ENCODE measurements at regions not wholly inside any gene's neighbourhood (a gene's known extent, or its start where the extent isn't known, plus 50 kb on each side); places are given as distances from the start of the nearest gene placed in this dataset.

- Histone ChIP-seq H3F3A (ENCODE audit: insufficient read depth, low read length, poor library complexity, severe bottlenecking) (no peaks in the 10 kb centered on the region), H3K4me2 (ENCODE audit: low read length) (no peak overlapping the region), H3K36me3 (ENCODE audit: insufficient read depth, low read length) (no peaks in the 10 kb centered on the region), H3K27ac (ENCODE audit: low read length) (no peak overlapping the region), H2AFZ (ENCODE audit: low read depth, low read length) (no peak overlapping the region), H3K27me3 (ENCODE audit: insufficient read depth, low read depth, low read length) (no peaks in the 10 kb centered on the region), H3K9ac (ENCODE audit: low read length) (no peak overlapping the region), H3K79me2 (replicated peaks; ENCODE audit: insufficient read depth, low read length) (no peaks in the 10 kb centered on the region), H3K4me3 (ENCODE audit: low read length) (no peak overlapping the region), H4K20me1 (ENCODE audit: insufficient read depth) (no peaks in the 10 kb centered on the region), H3K9me3 (ENCODE audit: low read length) (no peaks in the 10 kb centered on the region), H3K9me2 (ENCODE audit: insufficient read depth, low read length) (no peaks in the 10 kb centered on the region)
- TF ChIP-seq REST (IDR thresholded peaks at IDR 0.05; ENCODE audit: borderline replicate concordance) (no peak), MXI1 (conservative IDR thresholded peaks at IDR 0.05; ENCODE audit: poor library complexity, severe bottlenecking) (no peak), EP300 (conservative IDR thresholded peaks at IDR 0.05; ENCODE audit: poor library complexity, severe bottlenecking) (no peak), TAF1 (IDR thresholded peaks at IDR 0.05; ENCODE audit: low read depth) (no peak), EZH2 (IDR thresholded peaks at IDR 0.05; ENCODE audit: borderline replicate concordance, insufficient read depth, low read length, poor library complexity, severe bottlenecking) (no peak), RAD21 (conservative IDR thresholded peaks at IDR 0.05) (no peak), CTCF (IDR thresholded peaks at IDR 0.05; ENCODE audit: poor library complexity, severe bottlenecking) (no peak), SMC3 (conservative IDR thresholded peaks at IDR 0.05; ENCODE audit: poor library complexity) (no peak), POLR2AphosphoS5 (IDR thresholded peaks at IDR 0.05) (no peak)
Observed at GRCh38 chr4:165689159-165689558, 183.9 kb upstream of the TLL1 start.

- Histone ChIP-seq H3K4me3 (ENCODE audit: low read length) (no peak overlapping the region), H3F3A (ENCODE audit: insufficient read depth, low read length, poor library complexity, severe bottlenecking) (no peaks in the 10 kb centered on the region), H3K9me3 (ENCODE audit: low read length) (no peaks in the 10 kb centered on the region), H3K9me2 (ENCODE audit: insufficient read depth, low read length) (no peaks in the 10 kb centered on the region), H3K4me2 (ENCODE audit: low read length) (no peak overlapping the region), H3K79me2 (replicated peaks; ENCODE audit: insufficient read depth, low read length) (no peaks in the 10 kb centered on the region), H4K20me1 (ENCODE audit: insufficient read depth) (no peaks in the 10 kb centered on the region), H2AFZ (ENCODE audit: low read depth, low read length) (no peak overlapping the region), H3K9ac (ENCODE audit: low read length) (no peak overlapping the region), H3K27ac (ENCODE audit: low read length) (no peak overlapping the region), H3K36me3 (ENCODE audit: insufficient read depth, low read length) (no peaks in the 10 kb centered on the region), H3K27me3 (ENCODE audit: insufficient read depth, low read depth, low read length) (no peaks in the 10 kb centered on the region)
- no peak for TF ChIP-seq EZH2 (IDR thresholded peaks at IDR 0.05; ENCODE audit: borderline replicate concordance, insufficient read depth, low read length, poor library complexity, severe bottlenecking)
- no peak for TF ChIP-seq REST (IDR thresholded peaks at IDR 0.05; ENCODE audit: borderline replicate concordance)
- TF ChIP-seq RAD21 (conservative IDR thresholded peaks at IDR 0.05) = no peak
- no peak for TF ChIP-seq TAF1 (IDR thresholded peaks at IDR 0.05; ENCODE audit: low read depth)
Observed at GRCh38 chr4:165692082-165692481, 181.0 kb upstream of the TLL1 start.
